Activated naive CD4-positive, alpha-beta T cell treated with anti-CD3 and anti-CD28 coated beads for 36 hours (primary cell): ENCODE measurements at regions not wholly inside any gene's neighbourhood (a gene's known extent, or its start where the extent isn't known, plus 50 kb on each side); places are given as distances from the start of the nearest gene placed in this dataset.

ENCODE experiments used
- CTCF ChIA-PET: fragments of 350-600 bp; sonication (Branson Sonifier 250); formaldehyde crosslinking; loops from one replicate; lab custom pipeline; 2021; ENCODE audit warnings: antibody characterized with exemption; lab: Charles Lee
- DNase-seq: peaks from one replicate; pipeline ENCODE4 v3.0.0-alpha.2; 2020
- H3K27ac Mint-ChIP-seq: one replicate; pipeline ENCODE4 v1.8.0; 2021; ENCODE audit warnings: mild to moderate bottlenecking, mixed read lengths
- H3K27me3 Mint-ChIP-seq: one replicate; pipeline ENCODE4 v1.8.0; 2021; ENCODE audit warnings: low read depth, mixed read lengths
- H3K36me3 Mint-ChIP-seq: one replicate; pipeline ENCODE4 v1.8.0; 2021; ENCODE audit warnings: low read depth, mixed read lengths
- H3K4me1 Mint-ChIP-seq: one replicate; pipeline ENCODE4 v1.8.0; 2021; ENCODE audit warnings: low read depth, mixed read lengths
- H3K4me3 Mint-ChIP-seq: one replicate; pipeline ENCODE4 v1.8.0; 2021; ENCODE audit warnings: mild to moderate bottlenecking, moderate library complexity, mixed read lengths
- H3K9me3 Mint-ChIP-seq: one replicate; pipeline ENCODE4 v1.8.0; 2021; ENCODE audit warnings: mixed read lengths
- intact Hi-C: fragments of 100-400 bp; cut with micrococcal nuclease; formaldehyde crosslinking; loops from one replicate; pipeline ENCODE4 v1.15.1; 2023

DNA sequence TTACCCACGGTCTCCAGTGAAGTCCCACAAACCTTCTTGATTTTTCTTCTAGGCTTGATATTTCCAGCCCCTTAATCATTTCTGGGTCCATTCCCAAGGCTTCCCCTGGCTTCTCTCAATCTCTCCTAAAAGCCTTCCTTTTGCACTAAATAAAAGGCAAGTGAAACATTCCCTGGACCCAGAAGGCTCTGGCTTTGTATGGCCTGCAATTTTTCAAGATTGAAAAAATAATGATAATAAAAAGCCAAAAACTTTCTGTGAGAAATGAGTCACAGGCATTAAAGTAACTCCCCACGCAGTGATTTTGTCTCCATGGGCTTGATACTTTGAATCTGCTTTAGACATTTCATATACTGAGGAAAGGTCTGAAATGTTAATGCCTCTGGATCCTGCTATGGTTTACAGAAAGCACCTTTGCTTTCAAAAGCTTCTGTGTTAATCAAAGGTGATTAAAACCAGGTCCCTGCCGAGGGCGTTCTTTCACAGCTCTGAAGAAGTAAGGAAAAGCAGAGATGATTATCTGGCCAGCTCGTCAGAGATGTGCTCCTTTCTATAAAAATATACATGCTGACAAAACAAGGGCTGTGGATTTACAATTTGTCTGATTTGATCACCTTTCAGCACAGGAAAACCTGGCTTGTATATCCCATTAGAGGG lies 118.9 kb upstream of the TMEM72 start:
- no peaks in the 10 kb centered on the region for H3K36me3 Mint-ChIP-seq
- H3K9me3 Mint-ChIP-seq = no peaks in the 10 kb centered on the region
- peaks cover 17% of the 10 kb centered on the region for H3K27me3 Mint-ChIP-seq
- no peak overlapping the region for H3K27ac Mint-ChIP-seq
- H3K4me1 Mint-ChIP-seq = no peaks in the 10 kb centered on the region
- no peak for DNase-seq
- CTCF ChIA-PET = no interaction called here
- H3K4me3 Mint-ChIP-seq = no peak overlapping the region
- intact Hi-C loops = no loop called here

DNA sequence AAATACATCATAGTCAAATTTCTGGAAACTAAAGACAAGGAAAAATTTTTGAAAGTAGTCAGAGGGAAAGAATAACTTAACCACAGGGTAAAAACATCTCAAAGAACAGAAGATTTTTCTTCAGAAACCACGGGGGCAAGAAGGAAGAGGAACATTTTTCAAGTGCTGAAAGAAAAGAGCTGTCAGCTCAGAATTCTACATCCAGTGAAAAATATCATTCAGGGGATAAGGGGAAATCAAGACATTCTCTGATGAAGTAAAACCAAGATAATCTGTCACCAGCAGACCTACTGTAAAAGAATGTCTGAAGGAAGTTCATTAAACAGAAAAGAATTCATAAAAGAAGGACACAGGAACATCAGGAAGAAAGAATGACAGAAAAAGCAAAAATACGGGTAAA lies 111.2 kb upstream of the TMEM72 start:
- Mint-ChIP-seq H3K27ac (no peak overlapping the region), H3K9me3 (no peaks in the 10 kb centered on the region), H3K4me3 (no peak overlapping the region), H3K4me1 (no peaks in the 10 kb centered on the region), H3K27me3 (peaks cover 20% of the 10 kb centered on the region), H3K36me3 (no peaks in the 10 kb centered on the region)
- DNase-seq = no peak
- CTCF ChIA-PET = no interaction called here
- intact Hi-C loops = no loop called here

DNA sequence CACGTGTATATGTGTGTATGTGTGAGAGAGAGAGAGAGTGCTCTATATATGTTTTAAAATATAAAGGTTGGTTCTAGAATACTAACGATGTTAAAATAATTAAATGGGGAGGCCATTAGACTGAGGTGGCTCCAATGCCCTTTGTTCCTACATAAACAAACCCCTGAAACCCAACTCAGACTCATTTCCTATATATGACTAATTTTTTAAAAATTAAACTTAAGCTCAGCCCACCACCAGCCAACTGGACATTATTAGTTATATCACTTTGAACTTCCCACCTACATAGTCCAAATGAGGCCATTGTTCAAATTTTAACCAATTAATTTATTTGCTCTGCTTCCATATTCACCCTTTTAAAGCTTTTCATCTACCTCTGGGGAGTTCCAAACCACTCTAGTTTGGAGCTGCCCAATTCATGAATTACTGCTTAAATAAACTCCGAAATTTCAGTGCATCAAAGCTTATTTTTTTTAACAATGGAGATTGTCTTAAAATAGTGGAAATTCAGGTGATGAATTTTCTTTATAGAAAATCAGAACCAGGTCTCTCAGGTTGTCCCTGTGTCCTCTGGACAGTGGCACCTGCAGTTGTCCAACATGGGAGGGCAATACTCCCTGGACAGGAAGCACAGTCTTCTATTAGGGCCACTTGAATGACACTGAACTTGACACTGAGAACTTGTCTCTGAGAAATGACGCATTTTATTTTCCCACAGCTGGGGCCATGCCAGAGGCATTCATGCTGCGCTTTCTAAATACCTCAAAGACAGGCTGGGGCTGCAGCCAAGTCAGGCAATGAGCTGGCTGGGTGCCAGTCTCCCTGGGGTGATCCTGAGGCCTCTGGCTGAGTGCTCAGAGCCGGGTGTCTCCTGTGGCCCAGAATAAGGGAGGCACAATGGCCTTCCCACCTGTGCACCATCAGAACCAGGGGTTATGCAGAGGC lies 109.5 kb upstream of the TMEM72 start:
- peaks cover 23% of the 10 kb centered on the region for H3K27me3 Mint-ChIP-seq
- no peaks in the 10 kb centered on the region for H3K4me1 Mint-ChIP-seq
- no peaks in the 10 kb centered on the region for H3K9me3 Mint-ChIP-seq
- no peak for DNase-seq
- CTCF ChIA-PET = no interaction called here
- H3K36me3 Mint-ChIP-seq = no peaks in the 10 kb centered on the region
- intact Hi-C loops = no loop called here
- no peak overlapping the region for H3K27ac Mint-ChIP-seq
- H3K4me3 Mint-ChIP-seq = no peak overlapping the region

DNA sequence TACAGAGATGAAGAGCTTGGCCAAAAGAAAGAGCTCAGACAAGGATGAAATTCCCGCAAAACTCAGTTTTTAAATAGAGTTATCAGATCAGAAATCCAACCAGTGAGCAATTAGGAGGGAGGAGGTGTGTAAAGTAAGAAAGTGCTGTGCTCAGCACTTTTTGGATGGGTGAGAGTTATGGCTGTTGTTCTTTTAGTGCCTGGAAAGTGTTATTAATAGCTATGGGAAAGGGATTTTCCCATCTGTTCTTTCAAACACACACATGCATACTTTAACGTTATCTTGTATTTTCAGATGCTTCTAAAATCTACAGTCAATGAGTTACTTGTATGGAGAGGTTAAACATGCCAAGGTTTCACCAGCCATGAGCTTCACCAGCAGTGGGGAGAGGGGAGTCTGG lies 107.3 kb upstream of the TMEM72 start:
- no peak overlapping the region for H3K27ac Mint-ChIP-seq
- no peaks in the 10 kb centered on the region for H3K36me3 Mint-ChIP-seq
- peaks cover 19% of the 10 kb centered on the region for H3K27me3 Mint-ChIP-seq
- H3K9me3 Mint-ChIP-seq = no peaks in the 10 kb centered on the region
- CTCF ChIA-PET = no interaction called here
- intact Hi-C loops = no loop called here
- no peak for DNase-seq
- no peaks in the 10 kb centered on the region for H3K4me1 Mint-ChIP-seq
- H3K4me3 Mint-ChIP-seq = no peak overlapping the region

DNA sequence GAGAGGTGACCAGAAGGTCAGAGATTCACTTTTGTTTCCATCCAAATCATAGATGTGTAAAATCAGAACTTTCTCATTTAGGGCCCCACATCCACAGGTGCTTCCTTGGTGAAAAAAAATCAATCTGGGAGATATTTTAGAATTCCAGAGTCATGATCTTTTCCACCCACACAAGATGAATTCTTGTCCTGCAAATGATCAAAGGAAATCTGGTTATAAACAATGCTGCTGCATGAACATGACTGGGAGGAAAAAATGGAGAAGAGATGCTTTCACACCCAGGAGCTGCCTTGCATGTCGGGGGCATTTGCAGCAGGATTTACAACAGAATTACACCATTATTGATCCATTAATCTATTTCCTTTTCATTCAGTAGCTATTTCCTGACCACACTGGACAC lies 106.5 kb upstream of the TMEM72 start:
- CTCF ChIA-PET = no interaction called here
- no peak overlapping the region for H3K4me3 Mint-ChIP-seq
- no peaks in the 10 kb centered on the region for H3K36me3 Mint-ChIP-seq
- no peak overlapping the region for H3K27ac Mint-ChIP-seq
- peaks cover 15% of the 10 kb centered on the region for H3K27me3 Mint-ChIP-seq
- H3K4me1 Mint-ChIP-seq = no peaks in the 10 kb centered on the region
- H3K9me3 Mint-ChIP-seq = no peaks in the 10 kb centered on the region
- intact Hi-C loops = no loop called here
- DNase-seq = no peak

DNA sequence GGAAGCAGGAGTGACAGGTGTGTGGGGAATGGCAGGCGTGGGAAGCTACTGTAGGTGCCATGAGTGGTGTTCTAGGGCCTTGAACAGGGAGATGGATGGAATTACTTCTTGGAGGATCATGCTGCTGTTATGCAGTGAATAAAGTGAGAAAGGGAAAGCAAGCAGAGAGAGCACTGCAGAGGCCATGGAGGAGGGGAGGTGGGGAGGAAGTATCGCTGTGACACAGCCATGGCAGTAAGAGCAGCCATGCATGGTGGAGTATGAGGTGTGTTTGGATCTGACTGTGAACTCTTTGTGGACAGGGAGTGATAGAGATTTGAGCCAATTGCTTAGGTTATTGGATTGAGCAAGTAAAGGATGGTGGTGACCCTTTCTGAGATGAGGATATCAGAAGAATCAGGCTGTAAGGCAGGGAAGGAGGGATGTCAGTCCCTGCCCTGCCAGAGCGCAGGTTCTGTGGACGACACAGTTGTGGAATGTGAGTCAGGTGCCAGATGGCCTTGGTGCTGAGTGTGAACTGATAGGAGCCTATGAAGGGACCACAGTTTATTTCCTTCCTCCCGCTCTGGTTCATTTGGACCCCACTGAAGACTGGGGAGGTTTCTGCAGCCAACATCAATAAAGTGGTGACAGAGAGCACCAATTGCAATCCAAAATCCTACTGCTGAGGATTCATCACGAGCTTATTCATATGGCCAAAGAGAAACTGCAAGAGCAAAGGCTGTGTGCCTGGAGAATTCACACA lies 105.5 kb upstream of the TMEM72 start:
- Mint-ChIP-seq H3K27ac (no peak overlapping the region), H3K36me3 (no peaks in the 10 kb centered on the region), H3K27me3 (peaks cover 15% of the 10 kb centered on the region), H3K4me1 (no peaks in the 10 kb centered on the region), H3K4me3 (no peak overlapping the region), H3K9me3 (no peaks in the 10 kb centered on the region)
- no peak for DNase-seq
- CTCF ChIA-PET = no interaction called here
- intact Hi-C loops = no loop called here

DNA sequence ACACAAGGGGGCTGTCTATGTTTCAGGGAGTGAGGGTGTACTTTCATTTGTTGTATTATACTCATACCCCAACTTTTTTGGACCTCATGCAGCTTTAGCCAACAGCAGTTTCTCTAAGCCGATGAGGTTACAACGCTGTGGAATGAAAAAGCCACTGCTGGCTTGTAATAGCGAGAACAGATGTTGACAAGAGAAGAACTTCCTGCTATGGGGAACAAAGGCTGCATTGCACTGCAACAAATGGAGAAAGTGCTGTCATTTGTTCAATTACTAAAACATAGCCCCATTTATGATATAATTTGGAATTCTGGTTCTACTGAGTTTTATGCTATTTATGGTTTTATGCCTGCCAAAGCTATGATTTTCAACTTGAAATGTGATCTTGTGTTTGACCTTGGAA lies 104.2 kb upstream of the TMEM72 start:
- CTCF ChIA-PET = no interaction called here
- DNase-seq = no peak
- no peaks in the 10 kb centered on the region for H3K36me3 Mint-ChIP-seq
- intact Hi-C loops = no loop called here
- H3K4me1 Mint-ChIP-seq = no peaks in the 10 kb centered on the region
- H3K27me3 Mint-ChIP-seq = peaks cover 15% of the 10 kb centered on the region
- no peak overlapping the region for H3K27ac Mint-ChIP-seq
- no peaks in the 10 kb centered on the region for H3K9me3 Mint-ChIP-seq
- no peak overlapping the region for H3K4me3 Mint-ChIP-seq

DNA sequence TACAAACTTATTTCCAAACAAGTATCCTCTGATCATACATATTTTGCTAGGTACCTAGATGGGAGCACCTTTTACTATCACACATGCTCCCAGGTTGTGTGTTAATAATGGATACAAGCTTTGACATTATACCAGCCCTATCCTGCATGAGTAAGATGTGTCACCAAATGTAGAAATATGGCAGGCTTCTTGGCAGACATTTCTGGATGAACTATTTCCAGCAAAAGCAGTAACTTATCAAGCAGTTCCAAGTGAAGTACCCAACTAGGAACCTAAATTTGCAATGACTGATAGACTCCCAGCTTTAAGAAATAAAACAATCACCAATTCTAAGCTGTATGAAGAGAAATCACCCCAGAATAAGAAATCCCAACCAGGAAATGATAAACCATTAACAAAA lies 103.7 kb upstream of the TMEM72 start:
- intact Hi-C loops = no loop called here
- H3K4me1 Mint-ChIP-seq = no peaks in the 10 kb centered on the region
- CTCF ChIA-PET = no interaction called here

DNA sequence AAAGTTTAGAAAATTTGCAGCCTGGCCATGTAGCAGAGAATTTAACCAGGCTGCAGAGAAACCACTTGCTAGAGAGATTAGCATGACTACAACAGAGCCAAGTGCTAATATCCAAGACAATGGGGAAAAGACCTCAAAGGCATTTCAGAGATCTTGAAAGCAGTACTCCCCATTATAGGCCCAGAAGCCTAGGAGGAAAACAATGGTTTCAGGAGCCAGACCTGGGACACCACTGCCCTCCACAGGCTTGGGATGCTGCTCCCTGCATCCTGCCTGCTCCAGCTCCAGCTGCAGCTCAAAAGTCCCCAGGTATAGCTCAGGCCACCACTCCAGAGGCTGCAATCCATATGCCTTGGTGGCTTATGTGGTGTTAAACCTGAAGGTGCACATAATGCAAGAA lies 101.5 kb upstream of the TMEM72 start:
- CTCF ChIA-PET = no interaction called here
- H3K27me3 Mint-ChIP-seq = peaks cover 10% of the 10 kb centered on the region
- intact Hi-C loops = no loop called here
- H3K9me3 Mint-ChIP-seq = no peaks in the 10 kb centered on the region
- no peaks in the 10 kb centered on the region for H3K4me1 Mint-ChIP-seq
- no peaks in the 10 kb centered on the region for H3K36me3 Mint-ChIP-seq
- H3K4me3 Mint-ChIP-seq = no peak overlapping the region
- no peak for DNase-seq
- H3K27ac Mint-ChIP-seq = no peak overlapping the region

More for the DNA sequence above, 103.7 kb upstream of the TMEM72 start:
- H3K27me3 Mint-ChIP-seq = peaks cover 15% of the 10 kb centered on the region
- DNase-seq = no peak
- no peaks in the 10 kb centered on the region for H3K36me3 Mint-ChIP-seq
- H3K9me3 Mint-ChIP-seq = no peaks in the 10 kb centered on the region
- H3K27ac Mint-ChIP-seq = no peak overlapping the region
- H3K4me3 Mint-ChIP-seq = no peak overlapping the region

DNA sequence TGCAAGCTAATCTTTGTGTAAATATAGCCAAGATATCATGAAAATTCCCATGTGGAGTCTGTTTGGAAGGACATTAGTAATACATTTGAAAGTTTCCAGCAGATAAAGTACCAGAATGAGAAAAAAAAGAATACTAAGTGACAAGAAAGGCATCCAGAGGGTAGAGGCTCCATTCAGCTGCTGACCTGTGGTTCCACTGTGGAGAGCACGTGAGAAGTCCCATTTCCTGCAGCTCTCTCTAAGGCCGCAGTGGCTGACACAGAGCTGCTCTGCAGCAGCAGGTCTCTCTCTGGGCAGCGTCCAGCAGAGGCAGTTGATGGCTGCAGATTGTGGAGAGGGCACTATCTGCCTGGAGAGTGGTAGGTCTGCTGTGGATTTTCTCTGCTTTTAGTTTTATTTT lies 100.1 kb upstream of the TMEM72 start:
- CTCF ChIA-PET = no interaction called here
- Mint-ChIP-seq H3K36me3 (no peaks in the 10 kb centered on the region), H3K4me3 (no peak overlapping the region), H3K9me3 (no peaks in the 10 kb centered on the region), H3K27ac (no peak overlapping the region), H3K27me3 (peaks cover 2% of the 10 kb centered on the region), H3K4me1 (no peaks in the 10 kb centered on the region)
- no peak for DNase-seq
- intact Hi-C loops = no loop called here

DNA sequence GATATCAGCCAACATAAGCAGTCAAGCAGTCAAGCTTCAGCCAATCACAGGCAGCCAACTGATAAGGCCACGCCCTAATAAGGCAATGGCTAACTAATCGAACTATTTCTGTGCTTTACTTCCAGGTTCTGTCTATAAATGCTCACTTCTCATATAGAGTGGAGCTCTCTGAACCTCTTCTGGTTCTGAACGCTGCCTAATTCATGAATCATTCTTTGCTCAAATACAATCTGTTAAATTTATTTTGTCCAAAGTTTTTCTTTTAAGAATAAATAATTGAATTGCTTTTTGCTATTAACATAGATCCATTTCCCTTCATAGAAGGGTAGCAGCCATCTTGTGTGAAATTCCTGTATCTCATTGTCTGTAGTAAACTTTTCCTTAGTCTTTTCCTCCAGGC lies 97.9 kb upstream of the TMEM72 start:
- Mint-ChIP-seq H3K36me3 (no peaks in the 10 kb centered on the region), H3K4me1 (no peaks in the 10 kb centered on the region), H3K4me3 (no peak overlapping the region), H3K27me3 (peaks cover 7% of the 10 kb centered on the region), H3K27ac (no peak overlapping the region), H3K9me3 (no peaks in the 10 kb centered on the region)
- CTCF ChIA-PET = no interaction called here
- intact Hi-C loops = no loop called here
- DNase-seq = no peak

DNA sequence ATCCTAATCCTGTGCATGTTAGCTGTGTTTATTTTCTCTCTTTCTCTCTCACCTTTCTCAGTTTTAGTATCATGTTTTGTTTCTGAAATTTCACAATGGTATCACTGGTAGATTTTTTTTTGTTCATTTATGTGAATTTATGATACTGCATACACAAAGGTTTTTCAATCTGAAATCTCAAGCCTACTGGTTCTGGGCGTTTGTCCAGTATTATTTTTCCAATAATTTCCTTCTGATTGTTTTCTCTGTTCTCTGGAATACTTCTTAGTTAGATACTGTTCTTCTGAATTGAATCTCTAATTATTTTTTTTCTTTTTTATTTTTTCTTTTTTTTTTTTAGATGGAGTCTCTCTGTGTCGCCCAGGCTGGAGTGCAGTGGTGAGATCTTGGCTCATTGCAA lies 96.2 kb upstream of the TMEM72 start:
- no peaks in the 10 kb centered on the region for H3K9me3 Mint-ChIP-seq
- no peaks in the 10 kb centered on the region for H3K36me3 Mint-ChIP-seq
- no peaks in the 10 kb centered on the region for H3K4me1 Mint-ChIP-seq
- DNase-seq = no peak
- no peak overlapping the region for H3K27ac Mint-ChIP-seq
- H3K4me3 Mint-ChIP-seq = no peak overlapping the region
- CTCF ChIA-PET = no interaction called here
- intact Hi-C loops = no loop called here
- peaks cover 9% of the 10 kb centered on the region for H3K27me3 Mint-ChIP-seq
